GM21526 (cell line): ENCODE measurements at regions not wholly inside any gene's neighbourhood (a gene's known extent, or its start where the extent isn't known, plus 50 kb on each side); places are given as distances from the start of the nearest gene placed in this dataset.
"Not testable (repeated sequence)": the region's sequence is repeated elsewhere in the genome, so short reads cannot be mapped to it uniquely, and the experiment has no call there.

Experiments
- ATAC-seq: cut with Tn5 transposase; IDR thresholded peaks from one replicate; pipeline ENCODE4 v1.9.1; 2021; ENCODE audit warnings: moderate library complexity; ENCODE audit not compliant: unreplicated experiment, low FRiP score

DNA sequence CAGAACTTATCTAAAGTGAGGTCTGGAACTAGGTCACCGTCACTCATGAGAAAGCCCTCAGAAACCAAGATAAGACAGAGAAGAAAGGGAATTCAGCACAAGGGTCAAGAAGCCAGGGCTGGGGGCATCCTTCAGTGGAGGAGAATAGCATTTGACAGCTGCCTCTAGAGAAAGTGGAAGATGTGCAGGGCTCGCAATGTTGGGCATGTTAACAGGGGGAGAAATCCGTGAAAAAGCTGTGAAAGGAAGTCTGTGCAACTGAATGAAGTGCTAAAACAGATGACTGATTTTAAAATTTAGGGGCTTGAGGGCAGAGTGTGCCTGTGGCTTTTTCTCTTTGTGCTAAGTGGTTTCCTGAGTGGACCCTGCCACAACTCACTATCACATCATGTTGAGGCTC lies 97.7 kb upstream of the IFNG-AS1 start:
- no peak for ATAC-seq

DNA sequence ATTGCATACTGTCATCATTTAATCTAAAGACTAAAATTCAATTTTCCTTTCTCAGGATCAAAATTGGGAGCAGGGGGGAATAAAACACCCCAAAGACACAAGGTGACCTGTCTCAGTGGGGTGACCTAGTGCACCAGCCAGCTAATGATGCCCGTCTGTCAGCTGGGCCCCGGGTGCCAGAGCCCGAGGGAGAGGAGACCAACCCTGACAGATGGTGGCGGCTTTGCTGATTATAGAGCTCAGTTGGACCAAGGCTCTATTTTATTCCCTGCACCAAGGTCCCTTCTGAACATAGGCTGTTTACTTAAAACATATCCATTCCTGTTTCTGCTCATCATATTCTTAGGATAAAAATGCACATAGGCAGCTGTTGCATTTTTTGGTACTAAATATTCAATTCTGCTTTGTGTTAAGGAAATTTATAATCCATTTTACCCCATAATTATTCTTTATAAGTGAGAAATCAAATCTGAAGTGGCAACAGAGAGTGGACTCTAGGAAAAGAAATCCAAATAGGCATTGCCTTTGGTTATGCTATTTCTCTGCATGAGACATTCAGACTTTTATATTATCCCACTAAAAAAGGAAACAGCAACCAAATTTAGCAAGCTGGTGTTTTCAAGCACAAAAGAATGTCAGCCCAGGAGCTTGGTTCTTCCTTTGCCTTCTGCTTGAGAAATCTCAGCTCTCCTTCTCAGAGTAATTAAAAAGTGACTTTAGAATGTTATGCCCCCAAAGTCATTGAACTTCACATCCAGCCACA lies 96.8 kb upstream of the IFNG-AS1 start:
- ATAC-seq: no peak

DNA sequence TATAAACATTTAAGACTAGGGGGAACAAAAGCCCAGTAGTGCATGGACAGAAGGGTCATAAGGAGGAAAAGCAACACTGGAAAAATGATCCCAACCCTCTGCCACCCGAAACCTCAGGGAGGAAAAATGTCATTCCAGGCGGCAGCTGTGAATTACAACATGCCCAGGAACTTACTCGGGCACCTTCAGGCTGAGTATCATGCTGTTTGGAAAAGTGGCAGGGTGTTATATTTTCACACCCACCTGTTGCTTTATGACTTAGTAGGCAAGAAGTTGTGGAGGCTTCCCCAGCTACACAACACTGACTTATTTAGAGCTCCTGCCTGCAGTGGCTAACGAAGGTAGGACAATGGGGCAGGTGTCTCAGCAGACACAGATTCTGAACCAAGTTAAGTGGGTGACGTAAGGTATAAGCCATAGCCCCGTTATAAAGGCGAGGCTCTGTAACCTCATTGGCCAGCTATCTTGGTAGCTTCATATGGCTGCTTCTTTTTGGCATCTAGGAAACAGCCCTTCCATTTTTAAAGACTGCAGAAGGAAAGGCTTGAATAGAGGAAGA lies 96.1 kb upstream of the IFNG-AS1 start:
- ATAC-seq: no peak

DNA sequence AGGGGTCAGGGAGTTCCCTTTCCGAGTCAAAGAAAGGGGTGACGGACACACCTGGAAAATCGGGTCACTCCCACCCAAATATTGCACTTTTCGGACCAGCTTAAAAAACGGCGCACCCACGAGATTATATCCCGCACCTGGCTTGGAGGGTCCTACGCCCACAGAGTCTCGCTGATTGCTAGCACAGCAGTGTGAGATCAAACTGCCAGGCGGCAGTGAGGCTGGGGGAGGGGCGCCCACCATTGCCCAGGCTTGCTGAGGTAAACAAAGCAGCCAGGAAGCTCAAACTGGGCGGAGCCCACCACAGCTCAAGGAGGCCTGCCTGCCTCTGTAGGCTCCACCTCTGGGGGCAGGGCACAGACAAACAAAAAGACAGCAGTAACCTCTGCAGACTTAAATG lies 88.8 kb upstream of the IFNG-AS1 start:
- not testable (repeated sequence) for ATAC-seq

DNA sequence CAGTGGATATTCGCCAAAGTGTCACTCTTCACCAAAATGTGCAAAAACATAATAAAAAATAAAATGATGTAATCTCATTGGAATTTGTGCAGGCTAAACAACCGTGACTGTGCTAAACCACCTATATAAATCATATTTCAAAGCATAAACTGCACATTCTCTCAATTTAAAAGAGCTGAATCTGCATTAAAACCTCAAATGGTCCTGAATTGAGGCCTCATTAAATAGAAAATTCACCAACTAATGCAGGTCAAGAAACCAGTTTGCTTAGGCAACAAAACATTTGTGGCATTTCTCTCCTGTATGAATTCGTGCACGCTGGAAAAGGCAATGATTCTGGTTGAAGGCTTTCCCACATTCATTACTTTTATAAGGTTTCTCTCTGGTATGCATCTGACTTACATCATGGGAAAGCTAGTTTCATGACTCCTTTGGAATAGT lies 80.1 kb upstream of the IFNG-AS1 start:
- ATAC-seq: no peak

DNA sequence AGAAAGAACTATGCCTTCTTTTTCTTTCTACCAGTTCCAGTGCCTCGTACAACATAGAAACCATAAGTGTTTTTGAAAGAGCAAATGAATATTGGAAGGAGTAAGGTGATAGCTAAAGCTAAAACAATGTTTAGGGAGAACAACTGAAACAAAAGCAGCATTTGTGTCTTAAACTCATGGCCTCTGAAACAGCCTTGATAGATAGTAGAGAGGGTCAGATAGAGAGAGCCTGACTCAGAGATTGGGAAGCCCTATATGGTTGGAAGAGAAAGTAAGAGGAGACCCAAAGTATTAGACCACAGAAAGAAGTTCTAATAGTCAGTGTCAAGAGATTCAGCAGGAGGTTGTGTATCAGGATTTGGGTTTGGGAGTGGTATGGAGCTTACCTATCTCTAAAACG lies 79.6 kb upstream of the IFNG-AS1 start:
- no peak for ATAC-seq

DNA sequence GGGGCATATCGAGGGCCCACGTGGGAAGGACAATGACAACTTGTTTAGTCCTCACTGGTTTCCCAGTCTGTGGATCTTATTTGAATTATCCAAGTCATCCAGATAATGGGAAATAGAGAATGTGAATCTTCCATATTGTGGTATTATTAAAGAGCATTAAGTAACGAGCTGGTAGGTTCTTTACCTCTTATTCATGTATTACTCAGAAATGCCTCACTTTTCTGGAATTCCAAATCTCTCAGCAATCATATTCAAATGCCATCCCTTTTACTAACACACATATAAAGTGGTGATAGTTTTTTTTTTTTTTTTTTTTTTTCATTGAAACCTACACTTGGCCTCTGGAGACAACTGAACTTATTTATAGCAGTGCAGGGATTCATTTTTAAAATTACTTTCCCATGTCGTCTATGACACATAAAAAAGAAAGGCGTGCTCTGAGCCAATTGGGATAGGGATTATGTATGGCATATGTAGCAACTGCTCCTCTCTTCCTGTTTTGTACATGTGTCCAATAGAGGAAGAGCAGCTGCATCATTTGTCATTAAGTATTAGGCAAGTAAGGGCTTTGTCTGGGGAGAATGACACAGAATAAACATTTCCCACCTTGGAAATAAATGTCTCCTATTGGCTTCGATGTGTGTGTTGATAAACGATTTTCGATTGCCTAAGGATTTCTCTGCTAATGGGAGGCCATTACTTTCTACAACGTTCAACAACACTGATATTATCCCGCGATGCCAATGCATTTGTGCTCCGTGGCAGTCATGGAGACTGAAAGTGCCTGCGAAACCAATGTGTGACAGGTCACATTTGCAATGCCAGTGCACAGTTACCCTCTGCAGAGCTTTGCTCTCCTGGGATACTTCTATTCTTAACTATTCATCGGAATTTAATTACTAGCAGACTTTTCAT lies 78.6 kb upstream of the IFNG-AS1 start:
- no peak for ATAC-seq

DNA sequence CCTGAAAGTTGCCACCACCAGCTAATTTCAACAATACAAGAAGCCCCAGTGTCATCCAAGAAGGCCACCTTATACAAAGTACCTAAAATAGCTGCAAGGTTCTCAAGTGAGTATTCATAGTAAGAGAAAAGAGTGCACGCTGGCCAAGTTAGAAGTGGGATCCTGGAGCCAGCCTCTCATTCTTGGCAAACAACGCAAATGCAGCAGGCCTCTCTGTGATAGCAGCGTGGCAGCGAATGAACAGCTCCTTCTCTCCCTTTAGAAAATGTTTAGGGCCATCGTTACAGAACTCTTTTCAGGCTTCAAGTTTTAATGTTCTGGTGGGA lies 78.0 kb upstream of the IFNG-AS1 start:
- ATAC-seq: no peak

DNA sequence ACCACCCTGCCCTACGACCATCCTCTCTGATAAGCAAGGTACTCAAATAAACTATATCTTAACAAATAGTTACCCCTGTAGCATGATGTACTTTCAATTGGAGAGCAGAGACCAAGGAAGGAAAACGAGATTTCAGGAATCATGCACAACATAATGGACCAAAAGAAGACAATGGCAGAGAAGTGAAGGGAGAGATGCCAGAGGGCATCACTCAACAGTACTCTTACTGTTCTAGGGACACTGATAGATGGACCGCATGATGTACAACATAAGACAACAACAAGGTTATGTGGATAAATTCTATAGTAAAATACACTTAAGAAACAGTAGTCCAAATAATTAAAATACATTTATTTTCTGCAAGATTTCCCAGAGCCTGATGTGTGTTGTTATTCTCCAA lies 77.5 kb upstream of the IFNG-AS1 start:
- no peak for ATAC-seq

DNA sequence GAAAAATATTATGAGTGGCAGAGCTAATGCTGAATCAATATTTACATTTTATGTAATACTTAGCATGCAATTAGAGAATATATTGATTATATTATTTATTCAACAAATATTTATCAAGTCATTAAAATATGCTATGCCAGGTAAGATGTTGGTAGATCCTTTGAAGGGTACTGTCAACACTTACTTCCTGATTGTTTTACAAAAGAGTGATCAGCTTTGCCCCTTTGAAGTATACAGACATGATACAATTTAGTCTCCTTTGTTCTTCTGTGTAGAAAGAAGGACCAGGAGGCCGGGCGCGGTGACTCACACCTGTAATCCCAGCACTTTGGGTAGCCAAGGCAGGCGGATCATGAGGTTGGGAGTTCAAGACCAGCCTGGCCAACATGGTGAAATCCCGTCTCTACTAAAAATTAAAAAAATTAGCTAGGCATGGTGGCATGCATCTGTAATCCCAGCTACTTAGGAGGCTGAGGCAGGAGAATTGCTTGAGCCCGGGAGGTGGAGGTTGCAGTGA lies 73.9 kb upstream of the IFNG-AS1 start:
- ATAC-seq: no peak

DNA sequence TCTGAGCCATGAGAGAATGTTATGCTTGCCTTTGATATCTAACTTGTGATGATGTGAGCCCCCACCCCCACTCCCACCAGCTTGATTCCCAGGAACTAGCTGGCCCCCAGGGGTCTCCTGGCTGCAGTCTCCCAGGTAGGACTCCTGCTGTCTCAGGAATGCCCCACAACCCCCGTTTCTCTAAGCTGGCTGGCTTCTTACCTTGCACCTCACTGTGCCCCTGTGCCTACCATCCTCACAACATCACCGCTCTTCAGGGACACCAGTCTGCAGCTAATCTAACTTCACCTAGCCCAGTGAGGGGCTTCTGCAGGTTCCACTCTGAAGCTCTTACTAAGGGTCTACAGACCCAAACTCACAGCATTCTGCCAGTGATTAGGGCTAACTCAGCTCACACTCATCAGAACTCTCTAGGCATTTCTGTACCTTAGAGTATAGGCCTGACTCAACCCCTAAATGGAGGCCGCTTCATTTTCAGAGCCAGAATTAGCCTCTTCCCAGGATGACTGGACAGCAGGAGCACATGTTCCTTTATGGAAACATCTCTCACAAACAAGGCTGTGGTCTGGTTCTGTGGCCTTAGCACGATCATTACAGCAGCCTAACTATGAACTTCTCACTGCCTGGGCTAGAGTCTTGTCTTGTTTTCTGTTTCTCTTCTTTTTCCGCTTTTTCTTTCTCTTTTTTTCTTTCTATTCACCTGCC lies 72.8 kb upstream of the IFNG-AS1 start:
- no peak for ATAC-seq

DNA sequence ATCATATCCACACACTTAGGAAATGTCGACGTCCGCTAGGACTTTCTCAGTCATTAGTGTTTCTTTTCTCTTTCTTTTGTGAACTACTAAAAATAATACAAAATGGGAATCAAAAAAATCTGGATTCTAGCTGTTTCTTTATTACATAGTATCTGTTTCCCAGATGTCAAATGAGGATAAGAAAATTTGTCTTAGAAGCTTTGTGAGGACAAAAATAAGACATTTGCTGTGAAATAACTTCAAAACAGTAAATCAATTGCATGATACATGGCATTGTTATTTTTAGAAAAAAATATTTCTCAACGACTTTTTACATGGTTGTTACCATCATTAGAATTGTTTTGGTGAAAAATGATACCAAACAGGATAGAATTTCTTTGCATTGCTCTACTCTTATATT lies 71.4 kb upstream of the IFNG-AS1 start:
- no peak for ATAC-seq

DNA sequence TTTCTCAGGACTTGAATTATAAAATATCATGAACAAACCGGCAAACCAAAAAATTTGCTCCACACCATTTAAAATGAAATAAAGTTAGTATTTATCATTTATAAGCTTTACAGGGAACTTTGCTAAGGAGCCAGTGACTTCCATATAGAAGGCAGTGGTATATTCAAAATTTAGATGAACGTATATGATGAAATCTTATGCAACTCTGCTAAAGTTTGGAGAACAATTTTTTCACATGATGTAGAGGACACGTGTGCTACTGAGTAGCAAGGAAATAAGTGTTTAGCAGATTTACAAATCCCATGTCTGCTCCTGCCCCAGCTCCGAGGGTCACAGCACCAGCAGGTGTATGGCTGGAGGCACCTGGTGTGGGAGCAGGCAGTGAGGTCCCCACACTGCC lies 70.8 kb upstream of the IFNG-AS1 start:
- ATAC-seq: no peak

DNA sequence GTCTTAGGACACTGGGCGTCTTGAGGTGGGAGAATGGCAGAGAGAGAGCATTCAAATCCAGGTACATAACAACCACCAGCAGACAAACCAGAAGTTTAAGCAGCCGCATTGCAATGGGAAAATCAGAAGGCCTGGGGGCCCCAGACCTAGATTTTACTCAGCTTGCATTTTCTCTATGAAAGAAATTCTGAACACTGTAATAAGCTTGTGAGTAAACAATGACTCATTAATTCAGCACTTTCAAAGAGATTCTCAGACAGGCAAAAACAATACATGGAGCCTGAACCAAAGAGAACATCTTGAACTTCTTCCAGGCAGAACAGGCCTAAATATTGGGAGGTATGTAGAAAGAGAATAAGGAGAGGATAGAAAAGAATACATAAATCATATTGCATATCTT lies 69.8 kb upstream of the IFNG-AS1 start:
- ATAC-seq: no peak

DNA sequence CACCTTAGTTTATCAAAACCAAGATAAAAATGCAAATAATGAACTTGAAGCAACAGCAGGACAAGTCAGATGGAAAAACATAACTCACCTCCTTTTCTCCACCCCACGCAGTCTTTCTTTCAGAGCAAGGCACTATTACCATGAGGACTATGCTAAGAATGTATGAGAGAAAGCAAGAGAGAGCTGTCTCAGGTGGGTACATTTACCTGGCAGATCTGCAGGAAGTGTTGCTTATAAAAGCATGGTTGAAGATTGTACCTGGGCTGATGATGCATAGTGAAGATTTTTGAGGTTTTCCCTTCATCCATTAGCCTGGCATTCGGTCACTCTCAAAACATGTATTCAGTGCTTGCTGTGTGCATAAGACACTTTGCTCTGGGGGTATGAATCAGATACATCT lies 68.8 kb upstream of the IFNG-AS1 start:
- no peak for ATAC-seq

DNA sequence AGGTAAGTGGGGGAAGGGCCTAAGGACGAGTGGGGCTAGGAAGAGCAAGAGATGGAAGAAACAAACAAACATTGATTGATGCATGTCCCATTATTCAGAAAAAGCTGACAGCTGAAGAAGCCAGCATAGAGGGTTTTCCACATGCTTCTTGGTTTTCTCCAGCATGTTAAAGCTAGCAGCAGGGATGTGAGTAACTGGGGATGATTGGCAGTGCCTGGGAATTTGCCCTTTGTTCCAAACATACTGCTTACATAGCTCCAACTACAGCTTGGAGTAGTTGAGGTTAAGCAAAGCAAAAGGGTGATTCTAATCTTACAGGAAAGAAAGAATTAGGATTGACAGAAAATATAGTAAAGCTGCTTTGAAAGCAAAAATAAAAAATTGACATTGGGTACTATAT lies 68.0 kb upstream of the IFNG-AS1 start:
- ATAC-seq: no peak

DNA sequence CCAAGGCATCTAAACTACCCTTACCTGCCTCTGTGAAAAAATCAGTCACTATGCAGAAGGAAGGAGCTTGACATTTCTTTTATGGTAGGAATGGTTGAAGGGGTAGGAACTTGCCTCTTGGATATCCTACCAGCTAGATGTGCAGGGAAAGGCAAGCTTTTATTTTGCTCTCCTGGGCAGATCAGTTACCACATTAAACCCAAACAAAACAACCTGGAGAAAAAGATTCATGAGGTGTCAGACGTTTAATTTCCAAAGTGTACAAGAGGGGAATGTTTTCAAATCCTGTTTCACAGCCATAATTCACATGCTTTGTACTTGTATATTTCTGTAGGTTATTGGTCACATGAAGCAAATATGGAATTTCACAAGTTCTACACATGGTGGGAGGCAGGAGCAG lies 67.0 kb upstream of the IFNG-AS1 start:
- ATAC-seq: no peak

DNA sequence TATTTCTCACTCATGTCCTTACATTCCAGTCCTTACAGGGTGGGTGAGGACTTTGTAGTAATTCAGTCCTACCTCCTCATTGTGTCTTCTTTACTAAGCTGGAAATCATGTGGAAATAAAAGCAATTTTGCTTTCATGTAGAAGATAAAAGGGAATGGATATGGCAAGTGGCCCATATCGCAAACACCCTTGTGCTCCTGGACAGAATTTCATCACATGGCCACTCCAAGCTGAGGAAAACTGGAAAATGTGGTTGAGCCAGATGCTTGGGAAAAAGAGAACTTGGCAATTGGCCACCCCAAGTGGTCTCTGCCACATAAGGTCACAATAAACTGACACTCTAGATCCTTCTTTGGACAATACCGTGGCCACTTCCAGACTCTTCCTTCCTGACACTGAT lies 64.2 kb upstream of the IFNG-AS1 start:
- no peak for ATAC-seq

DNA sequence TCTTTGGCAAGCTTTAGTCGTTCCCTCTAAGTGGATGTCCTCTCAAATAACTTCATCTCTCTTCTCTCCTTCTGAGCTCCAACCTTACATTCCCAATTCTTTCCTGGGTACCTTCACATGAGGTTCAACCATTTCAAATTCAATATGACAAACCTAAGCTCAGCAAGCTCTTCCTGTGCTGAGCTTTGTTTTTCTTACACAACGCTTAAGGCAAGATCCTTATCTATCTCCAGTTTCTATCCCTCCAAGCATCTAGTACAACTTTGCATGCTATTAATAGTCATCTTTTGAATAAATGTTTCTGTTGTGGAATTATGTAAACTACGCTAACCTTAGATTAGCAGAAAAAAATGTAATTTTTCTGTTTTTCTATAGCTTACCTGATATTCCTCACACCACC lies 63.7 kb upstream of the IFNG-AS1 start:
- ATAC-seq: no peak

DNA sequence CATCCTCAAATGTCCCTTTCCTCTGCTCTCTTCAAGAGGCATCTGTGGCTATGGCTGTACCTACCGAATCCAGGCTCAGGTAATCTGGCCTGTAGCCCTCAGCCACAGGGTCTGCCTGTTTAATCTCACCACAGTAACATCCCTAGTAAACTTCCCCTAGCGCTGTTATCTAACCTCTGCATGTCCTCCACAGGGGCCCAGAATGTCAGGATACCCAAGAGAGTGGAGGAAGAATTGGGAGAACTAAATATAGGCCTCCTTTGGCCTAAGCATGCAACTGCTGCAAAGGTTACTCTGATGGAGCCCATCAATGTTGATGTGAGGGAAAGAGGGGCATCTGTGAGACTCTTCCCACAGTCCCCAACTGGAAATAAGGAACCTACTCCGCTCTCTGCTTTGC lies 63.2 kb upstream of the IFNG-AS1 start:
- ATAC-seq: no peak

DNA sequence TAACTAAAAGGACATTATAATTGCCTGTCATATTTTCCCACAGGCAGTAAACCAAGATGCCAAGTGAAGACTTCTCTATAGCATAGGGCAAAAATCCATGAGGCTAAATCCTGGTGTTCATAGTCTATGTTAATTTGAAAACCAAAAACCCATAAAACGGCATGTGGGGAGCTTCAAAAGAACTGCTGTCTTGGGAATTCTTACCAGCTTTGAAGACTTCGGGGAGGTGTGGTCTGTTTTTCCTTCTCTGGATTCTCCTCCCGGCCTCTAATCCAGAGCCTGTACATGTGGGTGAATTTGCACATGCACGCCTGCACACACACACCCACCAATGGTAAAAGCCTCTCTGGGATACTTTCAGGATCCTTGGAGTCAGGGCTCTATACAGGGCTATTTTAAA lies 61.9 kb upstream of the IFNG-AS1 start:
- ATAC-seq: no peak
